Mesothelial cell of epicardium (in vitro differentiated cells): ENCODE measurements at regions not wholly inside any gene's neighbourhood (a gene's known extent, or its start where the extent isn't known, plus 50 kb on each side); places are given as distances from the start of the nearest gene placed in this dataset.

Experiments
- DNase-seq, 2 experiments: peaks; one replicate each; pipeline ENCODE4 v3.0.0; 2021; ENCODE audit warnings: low spot score in 2 of 2; ENCODE audit not compliant: unreplicated experiment in 2 of 2
- H3K27ac Mint-ChIP-seq: 2 replicates; pipeline ENCODE4 v1.8.0; 2021; ENCODE audit warnings: mixed read lengths
- H3K27me3 Mint-ChIP-seq: 2 replicates; pipeline ENCODE4 v1.8.0; 2021; ENCODE audit warnings: low read depth, mixed read lengths
- H3K36me3 Mint-ChIP-seq: 2 replicates; pipeline ENCODE4 v1.8.0; 2021; ENCODE audit warnings: mixed read lengths
- H3K4me1 Mint-ChIP-seq: 2 replicates; pipeline ENCODE4 v1.8.0; 2021; ENCODE audit warnings: mixed read lengths
- H3K4me3 Mint-ChIP-seq: 2 replicates; pipeline ENCODE4 v1.8.0; 2021; ENCODE audit warnings: mild to moderate bottlenecking, moderate library complexity, mixed read lengths
- H3K9me3 Mint-ChIP-seq: 2 replicates; pipeline ENCODE4 v1.8.0; 2021; ENCODE audit warnings: mixed read lengths
- CTCF ChIP-seq: fragments of 200-600 bp; sonication (generic); IDR thresholded peaks from one replicate; pipeline ENCODE4 v1.5.0; 2021; ENCODE audit warnings: antibody characterized with exemption; ENCODE audit not compliant: unreplicated experiment

- no peaks in the 10 kb centered on the region for H3K27me3 Mint-ChIP-seq
- DNase-seq, result no peak
- H3K36me3 Mint-ChIP-seq, result peaks cover 2% of the 10 kb centered on the region
- H3K4me1 Mint-ChIP-seq, result no peaks in the 10 kb centered on the region
- no peak overlapping the region for H3K4me3 Mint-ChIP-seq
- H3K27ac Mint-ChIP-seq, result no peak overlapping the region
- TF ChIP-seq CTCF, result no peak
- H3K9me3 Mint-ChIP-seq, result peaks cover 10% of the 10 kb centered on the region
Observed at GRCh38 chr5:51846015-51846414, 462.8 kb downstream of the ISL1 start.

GRCh38 chr5:51859624-51860023, 476.4 kb downstream of the ISL1 start:
- H3K27ac Mint-ChIP-seq, result no peak overlapping the region
- TF ChIP-seq CTCF, result no peak
- peaks cover 4% of the 10 kb centered on the region for H3K4me1 Mint-ChIP-seq
- H3K4me3 Mint-ChIP-seq, result no peak overlapping the region
- peaks cover 7% of the 10 kb centered on the region for H3K9me3 Mint-ChIP-seq
- H3K27me3 Mint-ChIP-seq, result no peaks in the 10 kb centered on the region
- no peak for DNase-seq
- no peaks in the 10 kb centered on the region for H3K36me3 Mint-ChIP-seq

GRCh38 chr5:51860532-51861018, 477.3 kb downstream of the ISL1 start:
- peaks cover 4% of the 10 kb centered on the region for H3K4me1 Mint-ChIP-seq
- no peaks in the 10 kb centered on the region for H3K27me3 Mint-ChIP-seq
- H3K27ac Mint-ChIP-seq, result peak overlapping the region; percentile 44
- no peak overlapping the region for H3K4me3 Mint-ChIP-seq
- no peaks in the 10 kb centered on the region for H3K36me3 Mint-ChIP-seq
- no peak for TF ChIP-seq CTCF
- H3K9me3 Mint-ChIP-seq, result peaks cover 7% of the 10 kb centered on the region
- no peak for DNase-seq

- Mint-ChIP-seq H3K27ac (no peak overlapping the region), H3K4me1 (no peaks in the 10 kb centered on the region)
- DNase-seq, result no peak
Observed at GRCh38 chr5:51872144-51872543, 488.9 kb downstream of the ISL1 start.

GRCh38 chr5:51881901-51882300, 498.7 kb downstream of the ISL1 start:
- peaks cover 14% of the 10 kb centered on the region for H3K4me1 Mint-ChIP-seq
- no peaks in the 10 kb centered on the region for H3K36me3 Mint-ChIP-seq
- no peak for TF ChIP-seq CTCF
- H3K27ac Mint-ChIP-seq, result no peak overlapping the region
- no peak for DNase-seq
- H3K4me3 Mint-ChIP-seq, result no peak overlapping the region
- H3K27me3 Mint-ChIP-seq, result no peaks in the 10 kb centered on the region
- H3K9me3 Mint-ChIP-seq, result peaks cover 10% of the 10 kb centered on the region

More at GRCh38 chr5:51872144-51872543, 488.9 kb downstream of the ISL1 start:
- Mint-ChIP-seq H3K27me3 (no peaks in the 10 kb centered on the region), H3K36me3 (peaks cover 9% of the 10 kb centered on the region), H3K4me3 (no peak overlapping the region), H3K9me3 (peaks cover 43% of the 10 kb centered on the region)
- TF ChIP-seq CTCF, result no peak

GRCh38 chr5:51882647-51883046, 499.4 kb downstream of the ISL1 start:
- peaks cover 3% of the 10 kb centered on the region for H3K9me3 Mint-ChIP-seq
- H3K27ac Mint-ChIP-seq, result peak overlapping the region; percentile 48
- H3K36me3 Mint-ChIP-seq, result no peaks in the 10 kb centered on the region
- DNase-seq, result no peak
- no peak overlapping the region for H3K4me3 Mint-ChIP-seq
- H3K4me1 Mint-ChIP-seq, result peaks cover 14% of the 10 kb centered on the region
- TF ChIP-seq CTCF, result no peak
- H3K27me3 Mint-ChIP-seq, result no peaks in the 10 kb centered on the region
